ENCODE measurements at regions not wholly inside any gene's neighbourhood (a gene's known extent, or its start where the extent isn't known, plus 50 kb on each side); places are given as distances from the start of the nearest gene placed in this dataset.

- TF ChIP-seq, protein P1, sequence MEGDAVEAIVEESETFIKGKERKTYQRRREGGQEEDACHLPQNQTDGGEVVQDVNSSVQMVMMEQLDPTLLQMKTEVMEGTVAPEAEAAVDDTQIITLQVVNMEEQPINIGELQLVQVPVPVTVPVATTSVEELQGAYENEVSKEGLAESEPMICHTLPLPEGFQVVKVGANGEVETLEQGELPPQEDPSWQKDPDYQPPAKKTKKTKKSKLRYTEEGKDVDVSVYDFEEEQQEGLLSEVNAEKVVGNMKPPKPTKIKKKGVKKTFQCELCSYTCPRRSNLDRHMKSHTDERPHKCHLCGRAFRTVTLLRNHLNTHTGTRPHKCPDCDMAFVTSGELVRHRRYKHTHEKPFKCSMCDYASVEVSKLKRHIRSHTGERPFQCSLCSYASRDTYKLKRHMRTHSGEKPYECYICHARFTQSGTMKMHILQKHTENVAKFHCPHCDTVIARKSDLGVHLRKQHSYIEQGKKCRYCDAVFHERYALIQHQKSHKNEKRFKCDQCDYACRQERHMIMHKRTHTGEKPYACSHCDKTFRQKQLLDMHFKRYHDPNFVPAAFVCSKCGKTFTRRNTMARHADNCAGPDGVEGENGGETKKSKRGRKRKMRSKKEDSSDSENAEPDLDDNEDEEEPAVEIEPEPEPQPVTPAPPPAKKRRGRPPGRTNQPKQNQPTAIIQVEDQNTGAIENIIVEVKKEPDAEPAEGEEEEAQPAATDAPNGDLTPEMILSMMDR (IDR thresholded peaks at IDR 0.05) = no peak
- TF ChIP-seq EZH2 (IDR thresholded peaks at IDR 0.05; ENCODE audit: borderline replicate concordance, insufficient read depth, low read depth, low read length, poor library complexity, severe bottlenecking) = no peak
Observed at GRCh38 chr2:16109368-16109820, 169.0 kb downstream of the MYCN start.

All from B cell (primary cell).